Right cardiac atrium (tissue), 5 donors: ENCODE measurements at regions not wholly inside any gene's neighbourhood (a gene's known extent, or its start where the extent isn't known, plus 50 kb on each side); places are given as distances from the start of the nearest gene placed in this dataset.

ENCODE experiments used
- ATAC-seq, 2 donors: fragments of 200-7000 bp; cut with Tn5 transposase; one replicate each; pipeline versions ENCODE4 v1.8.0 to v1.9.1; 2020; ENCODE audit warnings: moderate library complexity in 2 of 2, mild to moderate bottlenecking in 1 of 2
- DNase-seq, 3 donors: peaks; one replicate each; pipeline ENCODE4 v3.0.0-alpha.2; 2020
- H3K27ac ChIP-seq: one replicate; pipeline ENCODE4 v1.5.1; 2013; ENCODE audit warnings: mild to moderate bottlenecking, low read length, control low read depth, moderate library complexity
- H3K27me3 ChIP-seq: one replicate; pipeline ENCODE4 v1.6.1; 2013; ENCODE audit not compliant: control insufficient read depth, insufficient read depth
- H3K4me1 ChIP-seq: one replicate; pipeline ENCODE4 v1.6.1; 2013; ENCODE audit warnings: low read length; ENCODE audit not compliant: control insufficient read depth, insufficient read depth
- H3K4me3 ChIP-seq: one replicate; pipeline ENCODE4 v1.5.1; 2013; ENCODE audit warnings: low read length, control low read depth
- H3K9me3 ChIP-seq: one replicate; pipeline ENCODE4 v1.6.1; 2013; ENCODE audit warnings: low read length; ENCODE audit not compliant: control insufficient read depth
- WGBS: extraction: QIAGEN DNeasy Blood & Tissue Kit; methylation state at CpG from one replicate; pipeline ENCODE4 v1.1.7; 2013; 5-methylcytosine and 5-hydroxymethylcytosine counted together
- intact Hi-C, 4 donors: fragments of 100-400 bp; cut with DNase I; formaldehyde crosslinking; loops; one replicate each; pipeline versions ENCODE4 v1.11.0 to v1.14.0; 2022 to 2023
- donor health status: healthy with polysubstance abuse.
- donor health status: DM: no; HTN: yes; CAD: no.
- donor health status: DM: no; HTN: no; CAD: no.
- donor health status: DM: no; HTN: yes; CAD: no; lungs with severe emphysema.
- donor health status: DM: yes; HTN: yes; CAD: no.

DNA sequence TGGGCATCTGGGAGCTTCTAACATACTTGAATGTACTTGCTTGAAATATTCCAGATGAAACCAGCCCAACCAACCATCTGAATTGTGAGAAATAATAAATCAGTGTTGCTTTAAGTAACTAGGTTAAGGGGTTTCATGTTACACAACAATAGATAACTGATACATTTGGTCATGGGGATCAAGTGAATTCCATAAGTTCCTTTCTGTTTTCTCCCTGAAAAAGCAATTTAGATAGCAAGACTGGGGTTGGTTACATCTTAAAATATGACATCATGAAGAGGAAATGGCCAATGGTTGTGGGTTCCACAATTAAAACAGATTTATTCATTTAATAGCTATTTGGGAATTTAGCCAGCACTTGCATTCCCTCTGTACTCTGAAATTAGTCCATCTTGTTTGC, 559.7 kb downstream of the TLR4 start:
- H3K4me1 ChIP-seq, result no peaks in the 10 kb centered on the region
- intact Hi-C loops, result no loop called here
- H3K4me3 ChIP-seq, result no peak overlapping the region
- no peak overlapping the region for H3K27ac ChIP-seq
- no peaks in the 10 kb centered on the region for H3K9me3 ChIP-seq
- DNase-seq (no peak), ATAC-seq (no peak)
- no peaks in the 10 kb centered on the region for H3K27me3 ChIP-seq

DNA sequence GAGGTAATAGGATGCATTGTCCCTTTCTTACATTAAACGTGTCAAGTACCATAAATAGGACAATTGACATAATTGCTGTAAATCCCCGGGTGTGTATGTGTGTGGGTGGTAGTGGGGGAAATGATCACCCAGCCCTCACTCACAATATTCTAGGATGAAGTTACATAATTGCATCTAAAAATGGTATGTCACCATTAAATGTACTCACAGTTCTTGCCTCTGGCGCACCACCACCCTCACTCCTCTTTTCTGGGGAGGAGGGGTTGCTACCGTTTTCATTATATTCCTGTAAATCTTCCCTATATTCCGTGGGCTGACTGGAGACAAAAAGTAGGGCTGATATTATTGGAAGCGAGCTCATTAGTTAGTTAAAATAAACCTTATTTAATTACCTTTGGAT, 563.8 kb downstream of the TLR4 start:
- DNase-seq (no peak), ATAC-seq (no peak)
- intact Hi-C loops, result no loop called here
- Histone ChIP-seq H3K4me1 (no peaks in the 10 kb centered on the region), H3K27me3 (no peaks in the 10 kb centered on the region), H3K4me3 (no peak overlapping the region), H3K27ac (no peak overlapping the region), H3K9me3 (no peaks in the 10 kb centered on the region)
- WGBS, result 74% methylated on average over 6 of the region's 6 CpGs

DNA sequence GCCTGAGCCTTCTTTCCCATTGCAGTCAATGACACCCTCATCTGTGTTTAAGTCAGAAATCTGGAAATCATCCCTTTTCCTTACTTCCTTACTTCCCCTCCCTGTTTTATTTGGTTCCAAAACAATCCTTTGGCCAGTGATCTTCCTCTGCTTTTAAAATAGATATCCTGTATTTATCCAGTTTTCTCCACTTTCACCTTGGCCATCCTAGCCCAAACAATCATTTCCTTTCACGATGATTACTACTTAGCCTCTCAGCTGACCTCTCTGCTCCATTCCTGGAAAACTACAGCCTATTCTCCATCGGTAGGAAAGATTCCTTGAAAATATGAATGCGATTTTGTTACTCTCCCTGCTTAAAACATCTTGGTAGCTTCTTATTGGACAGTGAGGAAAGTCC, 565.4 kb downstream of the TLR4 start:
- intact Hi-C loops, result no loop called here
- Histone ChIP-seq H3K27me3 (no peaks in the 10 kb centered on the region), H3K27ac (no peak overlapping the region), H3K4me3 (no peak overlapping the region), H3K9me3 (no peaks in the 10 kb centered on the region), H3K4me1 (no peaks in the 10 kb centered on the region)
- ATAC-seq (peak in 1 of 2 donors; percentile 61), DNase-seq (no peak)
- WGBS, result 57% methylated on average over 3 of the region's 3 CpGs

DNA sequence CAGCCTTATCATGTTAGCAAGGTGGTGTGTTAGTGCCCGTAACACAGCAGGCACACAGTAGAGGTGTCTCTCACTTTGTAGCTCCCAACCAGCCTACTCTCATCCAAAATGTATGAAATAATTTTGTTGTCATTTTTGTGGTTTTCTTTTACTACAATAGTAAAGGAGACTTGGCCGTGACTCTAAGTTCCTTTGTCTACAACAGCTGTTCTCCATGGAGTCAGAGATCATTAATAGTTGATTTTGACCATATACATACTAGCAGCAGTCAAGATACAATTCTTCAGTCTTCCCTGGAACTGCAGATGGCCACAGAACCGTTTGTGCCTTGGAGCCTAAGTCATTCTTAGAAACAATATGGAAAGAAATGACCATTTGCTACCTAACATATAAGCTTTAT, 567.1 kb downstream of the TLR4 start:
- Histone ChIP-seq H3K27ac (no peak overlapping the region), H3K4me3 (no peak overlapping the region), H3K9me3 (no peaks in the 10 kb centered on the region), H3K4me1 (no peaks in the 10 kb centered on the region), H3K27me3 (no peaks in the 10 kb centered on the region)
- 62% methylated on average over 3 of the region's 3 CpGs for WGBS
- intact Hi-C loops, result no loop called here
- DNase-seq (no peak), ATAC-seq (no peak)

DNA sequence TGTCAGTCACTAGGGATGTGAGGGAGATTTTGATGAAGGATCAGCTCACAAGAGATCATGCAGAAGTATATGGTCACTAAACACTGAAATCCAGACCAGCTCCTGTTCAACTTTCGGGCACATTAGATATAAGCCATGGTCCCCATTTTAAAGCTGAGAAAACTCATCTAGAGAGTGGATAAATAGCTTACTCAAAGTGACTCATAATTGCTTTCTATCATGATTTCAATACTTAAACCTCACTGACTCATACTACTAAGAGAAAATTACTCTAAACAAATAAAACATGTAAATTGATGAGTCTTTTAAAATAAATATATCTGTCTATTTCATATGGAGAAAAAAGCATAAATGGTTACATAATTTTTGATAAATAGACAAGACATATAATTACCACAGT, 567.7 kb downstream of the TLR4 start:
- Histone ChIP-seq H3K27ac (no peak overlapping the region), H3K9me3 (no peaks in the 10 kb centered on the region), H3K4me3 (no peak overlapping the region), H3K4me1 (no peaks in the 10 kb centered on the region), H3K27me3 (no peaks in the 10 kb centered on the region)
- intact Hi-C loops, result no loop called here
- ATAC-seq (no peak), DNase-seq (no peak)
- 84% methylated on average over 1 of the region's 1 CpG for WGBS

DNA sequence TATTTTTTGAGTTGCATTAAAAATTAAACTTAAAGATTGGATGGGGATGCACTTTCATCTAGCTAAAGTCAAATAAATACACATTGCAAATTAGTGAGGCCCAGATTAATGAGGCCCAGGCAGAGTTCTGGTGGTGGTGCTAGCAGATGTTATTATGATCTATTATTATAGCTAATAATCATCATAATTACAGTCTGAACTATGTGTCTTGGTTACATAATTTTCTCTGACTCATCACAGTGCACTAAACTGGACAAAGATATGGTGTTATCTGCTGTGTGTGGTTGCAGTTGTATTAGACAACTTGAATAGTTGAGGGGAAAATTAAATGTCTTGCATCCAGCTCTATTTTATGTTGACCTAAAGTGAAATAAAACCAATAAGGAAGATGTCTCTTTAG, 568.8 kb downstream of the TLR4 start:
- Histone ChIP-seq H3K4me3 (no peak overlapping the region), H3K9me3 (no peaks in the 10 kb centered on the region), H3K27me3 (no peaks in the 10 kb centered on the region), H3K27ac (no peak overlapping the region), H3K4me1 (no peaks in the 10 kb centered on the region)
- intact Hi-C loops, result no loop called here
- DNase-seq (no peak), ATAC-seq (no peak)

DNA sequence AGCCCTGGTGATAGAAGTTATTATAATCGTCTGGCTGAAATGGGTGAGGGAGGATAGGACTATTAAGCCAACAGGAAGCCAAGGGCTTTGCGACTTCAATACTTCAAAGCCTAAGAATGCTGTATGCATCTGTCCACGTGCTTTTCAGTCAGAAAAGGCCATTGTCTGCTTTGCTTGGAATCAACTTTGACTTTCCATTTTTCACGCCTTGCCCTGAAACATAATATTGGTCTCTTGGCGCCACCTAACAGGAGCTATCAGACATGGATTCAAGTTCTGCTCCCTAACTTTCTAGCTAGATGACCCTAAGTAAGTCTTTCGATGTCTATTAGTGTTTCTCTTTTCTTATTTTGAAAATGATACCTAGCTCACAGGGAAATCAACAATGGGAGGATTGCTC, 572.6 kb downstream of the TLR4 start:
- DNase-seq, result no peak
- H3K4me3 ChIP-seq, result no peak overlapping the region
- H3K27me3 ChIP-seq, result no peaks in the 10 kb centered on the region
- no peak overlapping the region for H3K27ac ChIP-seq
- ATAC-seq, result no peak
- intact Hi-C loops, result no loop called here
- no peaks in the 10 kb centered on the region for H3K9me3 ChIP-seq
- H3K4me1 ChIP-seq, result no peaks in the 10 kb centered on the region
- WGBS, result 70% methylated on average over 6 of the region's 6 CpGs

- WGBS, result 67% methylated on average over 3 of the region's 3 CpGs
- H3K4me1 ChIP-seq, result no peaks in the 10 kb centered on the region
- intact Hi-C loops, result no loop called here
- no peaks in the 10 kb centered on the region for H3K9me3 ChIP-seq
- DNase-seq (no peak), ATAC-seq (no peak)
- no peaks in the 10 kb centered on the region for H3K27me3 ChIP-seq
- no peak overlapping the region for H3K27ac ChIP-seq
- H3K4me3 ChIP-seq, result no peak overlapping the region
Measured at GRCh38 chr9:118281772-118282171, 577.6 kb downstream of the TLR4 start.

DNA sequence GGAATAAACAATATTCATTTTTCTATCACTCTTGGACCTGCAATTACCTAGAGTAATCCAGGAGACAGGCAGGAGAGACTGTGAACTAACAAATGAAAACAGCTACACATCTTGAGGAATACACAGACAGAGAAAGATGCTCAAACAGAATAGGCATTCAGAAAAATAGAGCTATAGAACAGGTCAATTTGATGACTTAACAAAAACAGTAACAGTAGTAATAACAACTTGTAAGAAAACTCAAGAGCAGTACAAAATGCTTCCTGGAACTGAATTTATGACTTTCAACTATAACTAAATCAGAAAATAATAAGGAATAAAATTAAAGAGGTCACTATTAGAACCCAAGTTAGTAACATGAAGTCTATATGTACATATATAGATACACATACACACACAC, 579.3 kb downstream of the TLR4 start:
- ATAC-seq (no peak), DNase-seq (no peak)
- Histone ChIP-seq H3K4me3 (no peak overlapping the region), H3K9me3 (no peaks in the 10 kb centered on the region), H3K4me1 (no peaks in the 10 kb centered on the region), H3K27me3 (no peaks in the 10 kb centered on the region), H3K27ac (no peak overlapping the region)
- intact Hi-C loops, result no loop called here

- DNase-seq (no peak), ATAC-seq (no peak)
- H3K4me1 ChIP-seq, result no peaks in the 10 kb centered on the region
- H3K27ac ChIP-seq, result no peak overlapping the region
- intact Hi-C loops, result no loop called here
- no peaks in the 10 kb centered on the region for H3K9me3 ChIP-seq
- no peaks in the 10 kb centered on the region for H3K27me3 ChIP-seq
- WGBS, result 75% methylated on average over 3 of the region's 3 CpGs
- H3K4me3 ChIP-seq, result no peak overlapping the region
Measured at GRCh38 chr9:118290116-118290515, 585.9 kb downstream of the TLR4 start.

DNA sequence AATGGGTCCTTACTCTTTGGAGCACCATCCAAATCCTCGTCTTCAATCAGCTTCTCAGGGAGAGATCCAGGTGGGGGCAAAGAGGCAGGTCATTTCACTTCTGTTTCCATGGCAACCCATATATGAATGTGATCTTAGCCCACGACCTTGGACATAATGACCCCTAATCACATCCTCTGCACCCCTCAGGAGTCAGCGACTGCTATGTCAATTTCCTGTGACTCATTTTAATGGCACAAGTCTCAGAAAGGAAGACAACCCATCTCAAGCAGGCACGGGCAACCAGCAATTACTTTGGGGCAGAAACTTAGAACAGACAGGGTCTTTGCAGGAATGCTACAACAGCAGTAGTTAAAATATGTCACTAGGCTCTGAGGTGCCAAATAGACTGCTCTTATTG, 591.2 kb downstream of the TLR4 start:
- Histone ChIP-seq H3K9me3 (no peaks in the 10 kb centered on the region), H3K27me3 (no peaks in the 10 kb centered on the region), H3K4me3 (no peak overlapping the region), H3K27ac (no peak overlapping the region), H3K4me1 (no peaks in the 10 kb centered on the region)
- DNase-seq (no peak), ATAC-seq (no peak)
- WGBS, result 49% methylated on average over 4 of the region's 4 CpGs
- intact Hi-C loops, result no loop called here

DNA sequence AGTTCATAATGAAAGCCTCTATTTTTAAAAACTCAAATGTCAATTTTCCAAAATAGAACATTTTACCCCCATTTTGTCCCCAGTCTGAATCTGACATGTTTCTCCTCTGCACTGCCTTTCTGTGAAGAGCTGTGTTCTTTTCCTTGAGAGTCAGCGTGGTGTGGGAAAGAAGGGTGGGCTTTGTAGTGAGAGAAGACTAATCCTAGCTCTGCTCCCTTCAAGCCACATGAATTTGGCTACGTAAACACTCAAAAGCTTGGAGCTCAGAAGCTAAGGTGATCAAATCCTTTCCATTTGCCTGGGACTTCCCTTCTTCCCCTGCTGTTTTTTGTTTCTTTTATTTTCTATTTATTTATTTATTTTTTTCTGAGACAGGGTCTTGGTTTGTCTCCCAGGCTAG, 598.5 kb downstream of the TLR4 start:
- intact Hi-C loops, result no loop called here
- WGBS, result 70% methylated on average over 2 of the region's 2 CpGs
- ATAC-seq, result no peak

More for the DNA sequence above, 598.5 kb downstream of the TLR4 start:
- Histone ChIP-seq H3K27ac (no peak overlapping the region), H3K4me1 (no peaks in the 10 kb centered on the region), H3K9me3 (no peaks in the 10 kb centered on the region), H3K27me3 (no peaks in the 10 kb centered on the region), H3K4me3 (no peak overlapping the region)
- DNase-seq, result no peak
